ENCODE measurements at regions not wholly inside any gene's neighbourhood (a gene's known extent, or its start where the extent isn't known, plus 50 kb on each side); places are given as distances from the start of the nearest gene placed in this dataset.

DNA sequence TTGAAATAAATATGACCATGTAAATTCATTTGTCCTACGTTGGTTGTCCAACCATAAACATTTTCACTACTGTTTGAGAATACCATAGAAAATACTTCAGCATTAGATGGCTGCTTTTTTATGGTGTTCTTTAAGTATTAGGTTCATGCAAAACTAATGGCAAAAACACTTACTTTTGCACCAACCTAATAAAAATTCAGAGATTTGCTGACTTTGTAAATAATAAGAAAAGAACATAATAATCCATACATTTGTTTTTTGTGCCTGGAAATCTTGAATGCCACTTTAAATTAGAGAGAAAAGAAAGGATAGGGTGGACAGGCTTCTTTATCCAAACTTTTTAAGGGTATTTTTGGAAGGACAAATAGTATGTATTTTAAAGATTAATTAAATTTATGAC is 719.7 kb upstream of the TYRP1 start:
- no peak for TF ChIP-seq IRF2 (CRISPR knock-in tag; IDR thresholded peaks at IDR 0.05; ENCODE audit: borderline replicate concordance, low read depth)
- no peak for TF ChIP-seq PRRX2 (CRISPR knock-in tag; IDR thresholded peaks at IDR 0.05)
- no peak for TF ChIP-seq IRF1 (CRISPR knock-in tag; IDR thresholded peaks at IDR 0.05)
- no peak for TF ChIP-seq USF1 (CRISPR knock-in tag; IDR thresholded peaks at IDR 0.05)
- no peak for TF ChIP-seq ERG (CRISPR knock-in tag; IDR thresholded peaks at IDR 0.05)
- TF ChIP-seq ZNF423 (CRISPR knock-in tag; IDR thresholded peaks at IDR 0.05), result no peak
- TF ChIP-seq EMX1 (CRISPR knock-in tag; IDR thresholded peaks at IDR 0.05), result no peak
- no peak for TF ChIP-seq ZNF416 (CRISPR knock-in tag; IDR thresholded peaks at IDR 0.05)
- no peak for TF ChIP-seq NFE2L1 (CRISPR knock-in tag; IDR thresholded peaks at IDR 0.05)
- no peak for TF ChIP-seq ZBTB21 (CRISPR knock-in tag; IDR thresholded peaks at IDR 0.05; ENCODE audit: borderline replicate concordance)
- no peak for TF ChIP-seq ZNF121 (CRISPR knock-in tag; IDR thresholded peaks at IDR 0.05)
- no peak for TF ChIP-seq SMAD4 (CRISPR knock-in tag; IDR thresholded peaks at IDR 0.05)
- TF ChIP-seq ELF4 (CRISPR knock-in tag; IDR thresholded peaks at IDR 0.05; ENCODE audit: low read depth), result no peak
- TF ChIP-seq, protein P1, sequence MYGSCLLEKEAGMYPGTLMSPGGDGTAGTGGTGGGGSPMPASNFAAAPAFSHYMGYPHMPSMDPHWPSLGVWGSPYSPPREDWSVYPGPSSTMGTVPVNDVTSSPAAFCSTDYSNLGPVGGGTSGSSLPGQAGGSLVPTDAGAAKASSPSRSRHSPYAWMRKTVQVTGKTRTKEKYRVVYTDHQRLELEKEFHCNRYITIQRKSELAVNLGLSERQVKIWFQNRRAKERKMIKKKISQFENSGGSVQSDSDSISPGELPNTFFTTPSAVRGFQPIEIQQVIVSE (CRISPR knock-in tag; IDR thresholded peaks at IDR 0.05; ENCODE audit: borderline replicate concordance), result no peak
- TF ChIP-seq CREM (CRISPR knock-in tag; IDR thresholded peaks at IDR 0.05), result no peak
- no peak for TF ChIP-seq JAZF1 (CRISPR knock-in tag; IDR thresholded peaks at IDR 0.05)
- TF ChIP-seq OVOL2 (CRISPR knock-in tag; IDR thresholded peaks at IDR 0.05; ENCODE audit: borderline replicate concordance), result no peak
- no peak for TF ChIP-seq ZBTB43 (CRISPR knock-in tag; IDR thresholded peaks at IDR 0.05)
- TF ChIP-seq TP53 (CRISPR knock-in tag; IDR thresholded peaks at IDR 0.05), result no peak
- H3K4me3 Mint-ChIP-seq, result no peak overlapping the region
- DNase-seq (ENCODE audit: low spot score) (no peak), ATAC-seq (no peak)
- H3K27ac Mint-ChIP-seq, result no peak overlapping the region
- H3K36me3 Mint-ChIP-seq, result no peaks in the 10 kb centered on the region
- ChIA-PET CTCF (no interaction called here), POLR2A (no interaction called here)
- H3K27me3 Mint-ChIP-seq (ENCODE audit: low read depth), result no peaks in the 10 kb centered on the region
- no peaks in the 10 kb centered on the region for H3K4me1 Mint-ChIP-seq
- no peaks in the 10 kb centered on the region for H3K9me3 Mint-ChIP-seq

GRCh38 chr9:11992866-11993265 is 700.3 kb upstream of the TYRP1 start:
- DNase-seq (ENCODE audit: low spot score) (no peak), ATAC-seq (no peak)
- no peaks in the 10 kb centered on the region for H3K9me3 Mint-ChIP-seq
- CTCF ChIA-PET, result interaction anchor here (1.4 kb wide), 1 partner anchor 337 kb away, joined by 3 read pairs; no protein-coding TSS in a partner anchor
- no peak overlapping the region for H3K4me3 Mint-ChIP-seq
- H3K4me1 Mint-ChIP-seq, result no peaks in the 10 kb centered on the region
- H3K27ac Mint-ChIP-seq, result no peak overlapping the region
- H3K27me3 Mint-ChIP-seq (ENCODE audit: low read depth), result no peaks in the 10 kb centered on the region
- H3K36me3 Mint-ChIP-seq, result no peaks in the 10 kb centered on the region
- POLR2A ChIA-PET, result no interaction called here
- TF ChIP-seq FOXJ3 (CRISPR knock-in tag; IDR thresholded peaks at IDR 0.05; ENCODE audit: borderline replicate concordance) (no peak), ATF2 (CRISPR knock-in tag; IDR thresholded peaks at IDR 0.05; ENCODE audit: borderline replicate concordance, low read depth) (no peak), ZNF671 (CRISPR knock-in tag; IDR thresholded peaks at IDR 0.05) (no peak), KAT7 (CRISPR knock-in tag; IDR thresholded peaks at IDR 0.05; ENCODE audit: borderline replicate concordance) (no peak), TEAD1 (CRISPR knock-in tag; IDR thresholded peaks at IDR 0.05) (no peak), SOX15 (CRISPR knock-in tag; IDR thresholded peaks at IDR 0.05) (no peak), ZNF317 (CRISPR knock-in tag; IDR thresholded peaks at IDR 0.05; ENCODE audit: borderline replicate concordance, low read depth) (no peak), TCF7 (CRISPR knock-in tag; IDR thresholded peaks at IDR 0.05; ENCODE audit: low read depth) (no peak)
- TF ChIP-seq, protein P2, sequence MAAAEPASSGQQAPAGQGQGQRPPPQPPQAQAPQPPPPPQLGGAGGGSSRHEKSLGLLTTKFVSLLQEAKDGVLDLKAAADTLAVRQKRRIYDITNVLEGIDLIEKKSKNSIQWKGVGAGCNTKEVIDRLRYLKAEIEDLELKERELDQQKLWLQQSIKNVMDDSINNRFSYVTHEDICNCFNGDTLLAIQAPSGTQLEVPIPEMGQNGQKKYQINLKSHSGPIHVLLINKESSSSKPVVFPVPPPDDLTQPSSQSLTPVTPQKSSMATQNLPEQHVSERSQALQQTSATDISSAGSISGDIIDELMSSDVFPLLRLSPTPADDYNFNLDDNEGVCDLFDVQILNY (CRISPR knock-in tag; IDR thresholded peaks at IDR 0.05), result no peak
- TF ChIP-seq, protein P3, sequence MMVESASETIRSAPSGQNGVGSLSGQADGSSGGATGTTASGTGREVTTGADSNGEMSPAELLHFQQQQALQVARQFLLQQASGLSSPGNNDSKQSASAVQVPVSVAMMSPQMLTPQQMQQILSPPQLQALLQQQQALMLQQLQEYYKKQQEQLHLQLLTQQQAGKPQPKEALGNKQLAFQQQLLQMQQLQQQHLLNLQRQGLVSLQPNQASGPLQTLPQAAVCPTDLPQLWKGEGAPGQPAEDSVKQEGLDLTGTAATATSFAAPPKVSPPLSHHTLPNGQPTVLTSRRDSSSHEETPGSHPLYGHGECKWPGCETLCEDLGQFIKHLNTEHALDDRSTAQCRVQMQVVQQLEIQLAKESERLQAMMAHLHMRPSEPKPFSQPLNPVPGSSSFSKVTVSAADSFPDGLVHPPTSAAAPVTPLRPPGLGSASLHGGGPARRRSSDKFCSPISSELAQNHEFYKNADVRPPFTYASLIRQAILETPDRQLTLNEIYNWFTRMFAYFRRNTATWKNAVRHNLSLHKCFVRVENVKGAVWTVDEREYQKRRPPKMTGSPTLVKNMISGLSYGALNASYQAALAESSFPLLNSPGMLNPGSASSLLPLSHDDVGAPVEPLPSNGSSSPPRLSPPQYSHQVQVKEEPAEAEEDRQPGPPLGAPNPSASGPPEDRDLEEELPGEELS (CRISPR knock-in tag; IDR thresholded peaks at IDR 0.05), result no peak
